DND-41 (cell line): ENCODE measurements at regions not wholly inside any gene's neighbourhood (a gene's known extent, or its start where the extent isn't known, plus 50 kb on each side); places are given as distances from the start of the nearest gene placed in this dataset.

Experiments used
- CTCF ChIP-seq: IDR thresholded peaks from 2 replicates; pipeline ENCODE4 v1.5.1; 2012; ENCODE audit warnings: borderline replicate concordance, low read length, moderate library complexity, mild to moderate bottlenecking; ENCODE audit not compliant: poor library complexity, severe bottlenecking; ENCODE audit errors: extremely low read depth
- EZH2 ChIP-seq: IDR thresholded peaks from 3 replicates; pipeline ENCODE4 v1.6.1; 2012; ENCODE audit warnings: borderline replicate concordance, low read depth, mild to moderate bottlenecking, moderate library complexity, low read length, inconsistent platforms; ENCODE audit not compliant: severe bottlenecking

GRCh38 chr3:71994906-71995305 is 210.0 kb upstream of the PROK2 start:
- TF ChIP-seq CTCF (no peak), EZH2 (no peak)
